G401.6 (cell line): ENCODE measurements at regions not wholly inside any gene's neighbourhood (a gene's known extent, or its start where the extent isn't known, plus 50 kb on each side); places are given as distances from the start of the nearest gene placed in this dataset.

ENCODE experiments used
- FAIRE-seq: peaks from 2 replicates; lab custom pipeline; 2012; peaks lifted over from hg19 to GRCh38; lab: Jason Lieb, UNC

GRCh38 chr1:239603530-239603929 is 217.2 kb downstream of the CHRM3 start:
- FAIRE-seq = no peak

- no peak for FAIRE-seq
These were observed 220.6 kb downstream of the CHRM3 start for GRCh38 chr1:239606850-239607400.

- FAIRE-seq = no peak
These were observed 222.1 kb downstream of the CHRM3 start for GRCh38 chr1:239608469-239608868.

- FAIRE-seq = no peak
These were observed 226.0 kb downstream of the CHRM3 start for GRCh38 chr1:239612379-239612778.

DNA sequence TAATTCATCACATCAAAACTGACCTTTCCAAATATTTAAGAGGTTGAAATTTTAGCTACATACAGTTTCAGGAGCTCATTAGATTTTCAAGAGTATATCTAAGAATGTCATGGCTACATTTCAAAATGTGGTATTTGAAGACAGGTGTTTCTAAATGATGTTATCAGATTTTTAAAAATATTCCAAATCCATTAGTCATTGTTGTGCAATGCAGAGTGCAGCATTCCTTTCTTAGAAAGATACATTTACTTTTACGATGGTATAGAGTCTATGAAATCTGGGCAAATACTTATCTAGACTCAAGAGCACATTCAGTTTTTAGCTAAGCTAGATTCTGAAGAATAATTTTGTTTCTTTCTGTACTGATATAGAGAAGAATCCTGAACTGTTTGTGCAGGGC is 230.3 kb downstream of the CHRM3 start:
- FAIRE-seq = no peak

DNA sequence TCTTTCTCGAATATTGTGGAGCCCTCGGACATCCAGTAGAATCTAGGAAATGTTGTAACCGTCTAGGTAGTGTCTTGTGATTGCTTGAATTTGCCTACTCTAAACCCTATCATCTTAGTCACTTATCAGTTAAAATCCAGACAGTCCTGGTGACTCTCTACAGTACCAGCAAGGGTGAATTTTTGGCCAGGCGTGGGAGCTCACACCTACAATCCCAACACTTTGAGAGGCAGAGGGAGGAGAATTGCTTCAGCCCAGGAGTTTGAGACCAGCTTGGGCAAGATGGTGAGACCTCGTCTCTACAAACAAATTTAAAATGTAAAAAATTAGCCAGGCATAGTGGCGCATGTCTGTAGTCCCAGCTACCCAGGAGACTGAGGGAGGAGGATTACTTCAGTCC is 230.9 kb downstream of the CHRM3 start:
- FAIRE-seq = no peak

- no peak for FAIRE-seq
These were observed 231.4 kb downstream of the CHRM3 start for GRCh38 chr1:239617731-239618130.

GRCh38 chr1:239619190-239619589 is 232.8 kb downstream of the CHRM3 start:
- FAIRE-seq = no peak

DNA sequence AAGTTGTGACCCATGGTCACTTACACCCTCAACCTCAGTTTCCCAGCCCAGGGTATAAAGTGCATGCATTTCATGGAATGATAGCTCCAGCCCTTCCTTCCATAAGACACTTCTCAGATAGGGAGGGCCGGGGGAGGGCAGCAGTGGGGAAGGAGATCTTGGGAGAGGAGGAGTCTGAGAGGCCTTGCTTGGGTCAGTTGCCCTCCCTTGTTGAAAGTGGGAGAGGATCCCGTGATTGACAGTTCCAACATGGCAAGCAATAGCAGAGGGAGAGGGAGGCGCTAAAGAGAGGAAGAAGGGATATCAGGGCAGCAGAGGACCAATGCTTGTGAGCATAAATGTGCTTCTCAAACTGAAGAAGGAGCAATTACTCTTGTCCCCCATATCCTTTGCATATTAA is 244.4 kb downstream of the CHRM3 start:
- no peak for FAIRE-seq

- no peak for FAIRE-seq
These were observed 247.1 kb downstream of the CHRM3 start for GRCh38 chr1:239633432-239633831.

DNA sequence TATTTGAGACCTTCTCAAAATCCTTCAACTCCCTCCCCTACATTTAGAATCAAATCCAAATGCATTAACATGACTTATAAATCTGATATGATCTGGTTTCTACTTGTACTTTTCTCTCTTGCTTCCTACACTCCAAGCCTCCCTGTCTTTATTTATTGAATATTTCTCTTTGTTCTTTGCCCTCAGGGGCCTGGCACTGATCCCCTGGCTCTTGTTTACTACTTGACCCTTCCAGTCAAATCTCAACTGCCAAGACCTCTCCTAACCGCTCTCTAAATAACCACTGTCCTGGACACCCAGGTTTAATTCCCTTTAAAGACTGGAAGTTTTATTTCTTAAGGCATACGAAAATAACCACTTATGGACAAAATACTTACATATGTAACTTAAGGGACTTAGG is 248.9 kb downstream of the CHRM3 start:
- no peak for FAIRE-seq

GRCh38 chr1:239636347-239636746 is 250.0 kb downstream of the CHRM3 start:
- FAIRE-seq = no peak

- no peak for FAIRE-seq
These were observed 258.2 kb downstream of the CHRM3 start for GRCh38 chr1:239644604-239645003.

DNA sequence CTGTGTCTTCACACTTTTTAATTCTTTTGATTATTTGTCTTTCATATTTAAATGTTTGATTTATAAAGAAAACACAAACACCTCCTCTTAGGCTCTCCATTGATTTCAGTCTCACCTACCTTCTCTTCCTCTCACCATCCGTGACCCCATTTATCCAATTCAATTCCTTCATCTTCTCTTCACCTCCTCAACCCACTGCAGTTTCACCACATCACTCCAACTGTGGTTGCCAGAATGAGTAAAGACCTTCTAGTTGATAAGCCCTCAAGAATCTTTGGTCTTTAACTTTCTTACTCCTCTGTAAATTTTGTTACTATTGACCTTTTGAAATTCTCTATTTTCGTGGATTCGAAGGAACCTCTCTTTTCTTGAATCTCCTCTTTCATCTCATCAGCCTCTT is 260.7 kb downstream of the CHRM3 start:
- FAIRE-seq = no peak

DNA sequence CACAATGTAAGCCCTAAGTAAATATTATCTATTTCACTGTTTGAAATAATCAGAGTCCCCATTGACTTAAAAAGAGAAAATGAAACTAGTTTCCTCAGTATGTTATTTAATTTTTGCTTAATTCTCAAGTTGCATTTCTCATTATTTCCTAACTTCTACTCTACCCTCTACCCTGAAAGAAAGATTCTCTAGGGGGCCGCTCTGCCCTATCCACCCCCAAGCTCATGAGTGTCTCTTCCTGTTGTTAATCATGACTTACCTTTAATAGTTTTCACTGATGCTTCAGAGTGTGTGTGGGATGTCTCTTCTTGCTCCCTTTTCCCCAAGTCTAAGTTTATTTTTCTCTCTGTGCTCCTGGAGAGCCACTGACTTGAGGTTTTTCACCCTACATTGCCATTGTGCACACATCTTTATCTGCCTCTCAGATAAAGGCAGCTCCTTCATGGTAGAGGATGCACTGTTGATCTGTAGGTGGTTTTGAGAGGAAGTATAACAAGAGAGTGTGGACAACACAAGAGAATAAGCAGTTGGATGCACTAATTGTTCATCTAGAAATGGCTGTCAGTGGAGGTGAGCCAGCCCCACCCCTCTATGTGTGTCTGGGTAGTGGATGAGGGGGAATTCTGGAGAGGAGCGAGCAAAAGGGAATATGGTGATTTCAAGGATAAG is 261.7 kb downstream of the CHRM3 start:
- FAIRE-seq = no peak

DNA sequence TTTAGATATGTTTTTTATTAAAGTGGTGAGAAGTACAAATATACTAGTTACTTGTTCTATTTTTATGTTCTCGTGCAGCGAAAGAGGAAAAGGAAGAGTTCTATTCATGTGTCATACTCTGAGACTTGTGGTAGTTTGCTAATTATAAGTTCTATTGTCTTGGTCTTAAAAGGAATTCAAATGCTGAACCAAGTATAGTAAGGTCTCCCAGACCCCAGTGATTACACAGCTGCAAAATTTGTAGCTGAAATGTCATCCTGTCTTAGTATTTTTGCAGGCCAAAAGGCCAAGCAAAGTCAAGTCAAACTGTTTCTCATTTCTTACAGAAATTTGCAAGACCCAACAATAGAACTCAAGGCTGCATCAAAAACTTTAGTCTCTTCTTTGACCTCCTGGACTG is 268.7 kb downstream of the CHRM3 start:
- FAIRE-seq = no peak

GRCh38 chr1:239657291-239657690 is 270.9 kb downstream of the CHRM3 start:
- FAIRE-seq = no peak

DNA sequence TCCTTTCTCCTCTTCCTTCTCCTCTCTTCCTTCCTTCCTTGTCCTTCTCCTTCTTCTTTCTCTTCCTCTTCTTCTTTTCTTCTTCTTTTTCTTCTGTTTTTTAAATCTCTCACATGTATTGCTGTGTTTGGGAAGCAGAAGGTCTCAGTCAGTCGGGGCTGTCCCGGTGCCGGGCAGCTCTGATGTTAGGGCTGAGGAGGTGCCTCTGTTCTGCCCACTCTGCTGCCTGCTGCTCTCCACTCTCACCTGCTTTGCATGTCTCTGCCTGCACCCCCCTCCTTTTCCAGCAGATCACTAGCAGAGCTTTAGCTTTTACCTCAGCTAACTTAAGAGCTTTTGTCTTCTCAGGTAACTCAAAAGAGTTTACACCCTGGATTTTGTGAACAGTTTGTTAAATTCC is 276.6 kb downstream of the CHRM3 start:
- no peak for FAIRE-seq

DNA sequence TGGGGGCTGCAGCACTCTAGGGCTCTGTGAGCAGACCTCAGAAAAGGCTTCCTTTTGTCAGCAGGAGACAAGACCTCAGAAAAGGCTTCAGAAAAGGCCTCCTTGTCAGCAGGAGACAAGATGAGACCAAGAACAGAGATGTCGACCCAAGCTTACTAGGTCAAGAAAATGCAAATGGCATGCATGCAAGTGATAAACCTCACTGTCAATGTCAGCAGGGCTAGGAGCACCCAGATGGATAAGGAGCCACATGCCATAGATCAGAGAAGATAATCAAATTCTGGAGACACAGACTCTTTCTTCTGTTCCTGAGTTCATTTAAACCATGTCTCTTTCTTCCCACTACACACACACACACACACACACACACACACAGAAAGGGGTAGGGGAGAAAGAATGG is 285.9 kb downstream of the CHRM3 start:
- no peak for FAIRE-seq

DNA sequence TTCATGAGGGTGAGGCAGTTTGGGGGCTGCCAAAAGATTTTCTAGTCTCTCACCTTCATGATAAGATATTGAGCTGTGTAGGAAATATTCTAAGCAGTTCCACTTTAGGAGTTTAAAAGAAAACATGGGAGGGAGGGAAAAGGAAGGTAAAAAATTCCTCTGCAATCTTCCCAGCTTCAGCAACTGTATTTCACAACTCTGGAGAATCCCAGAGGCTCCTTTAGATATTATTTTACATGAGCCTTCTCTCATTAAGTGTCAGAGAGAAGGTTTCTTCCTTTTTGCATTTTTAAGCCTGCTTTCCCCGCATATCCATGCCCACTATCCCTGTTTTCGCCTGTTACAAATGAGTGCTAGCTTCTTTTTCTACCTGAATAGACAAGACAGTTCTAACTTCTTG is 289.4 kb downstream of the CHRM3 start:
- FAIRE-seq = no peak

DNA sequence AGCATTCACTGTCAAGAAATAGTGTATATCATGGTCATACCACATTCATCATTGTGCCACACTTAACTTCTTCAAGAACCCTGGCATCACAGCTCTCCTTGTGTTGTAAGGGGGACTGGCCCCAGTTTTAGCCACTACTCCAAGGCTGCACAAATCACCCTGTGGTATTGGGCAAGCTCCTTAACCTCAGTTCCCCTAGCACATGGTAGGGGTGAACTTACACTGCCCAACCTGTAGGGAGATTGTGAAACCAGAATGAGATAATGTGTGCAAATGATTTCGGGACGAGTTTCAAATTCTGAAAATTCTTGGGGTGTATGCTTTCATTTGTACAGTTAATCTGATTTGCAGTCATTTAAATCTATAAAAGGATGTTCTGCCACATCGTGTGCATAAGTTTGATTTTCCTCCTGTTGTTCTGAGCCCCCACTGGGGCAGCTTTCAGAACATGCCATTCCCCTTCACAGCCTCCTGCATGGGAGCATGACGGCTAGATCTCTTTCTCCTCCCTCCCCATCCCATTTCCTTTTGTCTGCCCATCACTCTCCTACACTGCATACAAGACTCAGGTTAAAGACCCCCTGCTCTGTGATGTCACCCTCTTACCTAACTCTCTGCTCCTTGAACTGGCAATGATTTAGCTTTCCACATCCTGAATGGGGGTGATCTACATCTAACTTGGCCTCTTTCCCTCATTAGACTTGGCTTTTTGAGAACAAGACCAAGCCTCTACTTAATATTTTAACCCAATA is 290.3 kb downstream of the CHRM3 start:
- no peak for FAIRE-seq

GRCh38 chr1:239677362-239677761 is 291.0 kb downstream of the CHRM3 start:
- no peak for FAIRE-seq

DNA sequence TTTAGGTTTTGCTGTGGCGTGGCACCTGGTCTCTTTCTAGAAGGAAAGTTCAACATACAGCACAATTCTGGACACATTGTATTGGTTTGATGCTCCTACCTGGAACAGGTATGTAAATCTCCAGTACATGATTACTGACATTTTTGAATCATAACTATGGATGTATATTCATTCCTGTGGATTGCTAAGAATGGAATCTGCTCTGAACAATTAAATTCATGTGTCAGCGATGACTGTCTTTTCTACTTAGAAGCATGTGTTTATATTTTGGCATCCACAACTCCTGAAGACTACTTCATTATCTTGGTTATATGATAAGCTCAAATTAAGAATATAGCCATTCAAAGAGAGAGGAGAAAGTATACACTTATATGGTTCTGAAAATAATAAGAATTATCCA is 291.8 kb downstream of the CHRM3 start:
- FAIRE-seq = no peak

GRCh38 chr1:239682046-239682445 is 295.7 kb downstream of the CHRM3 start:
- FAIRE-seq = no peak
